Activated naive CD4-positive, alpha-beta T cell treated with anti-CD3 and anti-CD28 coated beads for 36 hours (primary cell): ENCODE measurements at regions not wholly inside any gene's neighbourhood (a gene's known extent, or its start where the extent isn't known, plus 50 kb on each side); places are given as distances from the start of the nearest gene placed in this dataset.

Source experiments
- CTCF ChIA-PET: fragments of 350-600 bp; sonication (Branson Sonifier 250); formaldehyde crosslinking; loops from one replicate; lab custom pipeline; 2021; ENCODE audit warnings: antibody characterized with exemption; lab: Charles Lee
- DNase-seq: peaks from one replicate; pipeline ENCODE4 v3.0.0-alpha.2; 2020
- H3K27ac Mint-ChIP-seq: one replicate; pipeline ENCODE4 v1.8.0; 2021; ENCODE audit warnings: mild to moderate bottlenecking, mixed read lengths
- H3K27me3 Mint-ChIP-seq: one replicate; pipeline ENCODE4 v1.8.0; 2021; ENCODE audit warnings: low read depth, mixed read lengths
- H3K36me3 Mint-ChIP-seq: one replicate; pipeline ENCODE4 v1.8.0; 2021; ENCODE audit warnings: low read depth, mixed read lengths
- H3K4me1 Mint-ChIP-seq: one replicate; pipeline ENCODE4 v1.8.0; 2021; ENCODE audit warnings: low read depth, mixed read lengths
- H3K4me3 Mint-ChIP-seq: one replicate; pipeline ENCODE4 v1.8.0; 2021; ENCODE audit warnings: mild to moderate bottlenecking, moderate library complexity, mixed read lengths
- H3K9me3 Mint-ChIP-seq: one replicate; pipeline ENCODE4 v1.8.0; 2021; ENCODE audit warnings: mixed read lengths
- intact Hi-C: fragments of 100-400 bp; cut with micrococcal nuclease; formaldehyde crosslinking; loops from one replicate; pipeline ENCODE4 v1.15.1; 2023

DNA sequence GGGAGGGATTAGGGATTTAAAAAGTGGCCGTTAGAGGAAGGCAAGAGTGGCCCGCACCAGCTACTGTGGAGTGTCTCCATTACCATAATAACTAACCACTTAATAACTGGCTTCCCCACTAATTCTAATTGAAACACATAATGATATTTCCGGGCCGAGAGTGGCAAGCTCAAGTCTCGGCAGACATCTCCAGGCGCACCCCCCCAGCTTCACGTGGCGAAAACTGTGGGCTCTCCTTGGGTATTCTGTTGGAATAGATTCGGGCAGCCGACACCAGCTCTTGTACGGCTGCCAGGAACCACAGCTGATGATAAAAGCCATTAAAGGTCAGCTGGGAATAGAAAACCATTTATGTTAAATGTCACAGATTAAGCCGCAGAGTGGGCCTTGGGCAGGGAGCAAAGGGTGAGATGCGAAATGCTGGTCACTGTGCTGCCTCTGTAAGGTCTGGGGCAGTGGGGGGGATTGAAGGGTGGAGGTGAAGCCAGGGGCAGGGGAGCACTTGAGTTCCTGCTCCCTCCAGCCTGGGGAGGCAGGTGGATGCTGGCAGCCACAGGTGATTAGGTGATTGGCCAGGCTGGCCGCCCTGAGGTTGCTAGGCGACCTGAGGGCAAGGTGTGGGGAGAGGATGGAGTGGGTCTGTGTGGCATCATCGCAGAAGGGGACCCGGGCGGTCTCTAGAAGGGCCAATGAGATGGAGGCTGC lies 115.6 kb upstream of the SDK2 start:
- no peaks in the 10 kb centered on the region for H3K36me3 Mint-ChIP-seq
- no peak overlapping the region for H3K27ac Mint-ChIP-seq
- CTCF ChIA-PET: no interaction called here
- DNase-seq: no peak
- no peaks in the 10 kb centered on the region for H3K9me3 Mint-ChIP-seq
- intact Hi-C loops: no loop called here
- no peak overlapping the region for H3K4me3 Mint-ChIP-seq
- no peaks in the 10 kb centered on the region for H3K27me3 Mint-ChIP-seq
- peaks cover 17% of the 10 kb centered on the region for H3K4me1 Mint-ChIP-seq

GRCh38 chr17:73760439-73760758 lies 116.2 kb upstream of the SDK2 start:
- no peak overlapping the region for H3K27ac Mint-ChIP-seq
- CTCF ChIA-PET: no interaction called here
- H3K36me3 Mint-ChIP-seq: no peaks in the 10 kb centered on the region
- H3K4me1 Mint-ChIP-seq: peaks cover 17% of the 10 kb centered on the region
- no peaks in the 10 kb centered on the region for H3K9me3 Mint-ChIP-seq
- intact Hi-C loops: no loop called here
- DNase-seq: no peak
- no peaks in the 10 kb centered on the region for H3K27me3 Mint-ChIP-seq
- no peak overlapping the region for H3K4me3 Mint-ChIP-seq

- CTCF ChIA-PET: no interaction called here
These were observed 121.7 kb upstream of the SDK2 start for GRCh38 chr17:73765824-73766563.

DNA sequence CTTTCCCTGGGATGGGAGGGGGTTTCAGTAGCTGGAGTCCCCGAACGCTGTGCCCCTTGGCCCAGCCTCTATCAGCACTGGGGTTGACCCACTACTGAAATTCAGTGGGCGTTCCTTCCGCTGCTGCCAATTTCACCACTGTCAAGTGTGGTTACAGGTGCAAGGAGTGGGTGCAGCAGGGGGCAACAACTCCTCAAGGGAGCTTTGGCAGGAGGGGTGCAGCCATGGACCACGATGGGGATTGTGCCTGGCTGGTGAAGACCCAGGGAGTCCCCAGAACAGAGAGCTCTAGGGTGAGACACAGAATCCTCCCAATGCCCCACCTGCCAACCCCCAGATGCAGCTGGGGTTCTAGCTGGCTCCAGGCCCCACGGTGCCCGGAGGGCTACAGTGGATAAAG lies 123.5 kb upstream of the SDK2 start:
- Mint-ChIP-seq H3K9me3 (no peaks in the 10 kb centered on the region), H3K27ac (no peak overlapping the region), H3K27me3 (no peaks in the 10 kb centered on the region), H3K4me1 (no peaks in the 10 kb centered on the region), H3K36me3 (no peaks in the 10 kb centered on the region), H3K4me3 (no peak overlapping the region)
- CTCF ChIA-PET: no interaction called here
- intact Hi-C loops: no loop called here
- DNase-seq: no peak

More at GRCh38 chr17:73765824-73766563, 121.7 kb upstream of the SDK2 start:
- H3K36me3 Mint-ChIP-seq: no peaks in the 10 kb centered on the region
- intact Hi-C loops: no loop called here
- H3K27me3 Mint-ChIP-seq: no peaks in the 10 kb centered on the region
- no peak for DNase-seq
- no peaks in the 10 kb centered on the region for H3K9me3 Mint-ChIP-seq
- no peaks in the 10 kb centered on the region for H3K4me1 Mint-ChIP-seq
- no peak overlapping the region for H3K4me3 Mint-ChIP-seq
- no peak overlapping the region for H3K27ac Mint-ChIP-seq

DNA sequence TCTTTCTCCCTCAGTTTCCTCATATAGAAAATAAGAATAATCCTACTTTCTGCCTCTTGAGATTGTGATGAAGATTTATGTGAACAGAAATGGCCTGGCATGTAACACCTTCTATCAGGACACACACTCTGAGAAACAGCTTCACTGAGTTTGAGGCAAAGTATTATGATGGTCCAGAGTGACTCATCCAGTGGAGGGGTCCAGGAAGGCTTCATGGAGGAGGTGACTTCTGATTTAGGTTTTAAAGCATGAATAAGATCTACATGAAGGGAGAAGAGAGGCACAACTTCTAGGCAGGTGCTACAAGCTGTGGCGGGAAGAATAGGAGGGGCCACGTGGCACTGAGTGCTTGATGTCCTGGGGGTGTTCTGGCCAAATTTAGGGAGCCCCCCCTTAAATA lies 124.4 kb upstream of the SDK2 start:
- H3K4me1 Mint-ChIP-seq: no peaks in the 10 kb centered on the region
- H3K9me3 Mint-ChIP-seq: no peaks in the 10 kb centered on the region
- H3K4me3 Mint-ChIP-seq: no peak overlapping the region
- H3K36me3 Mint-ChIP-seq: no peaks in the 10 kb centered on the region
- intact Hi-C loops: no loop called here
- no peaks in the 10 kb centered on the region for H3K27me3 Mint-ChIP-seq
- DNase-seq: no peak
- no peak overlapping the region for H3K27ac Mint-ChIP-seq
- CTCF ChIA-PET: no interaction called here

GRCh38 chr17:73769479-73769878 lies 125.2 kb upstream of the SDK2 start:
- Mint-ChIP-seq H3K9me3 (no peaks in the 10 kb centered on the region), H3K4me1 (no peaks in the 10 kb centered on the region), H3K27ac (no peak overlapping the region), H3K36me3 (no peaks in the 10 kb centered on the region), H3K27me3 (no peaks in the 10 kb centered on the region), H3K4me3 (no peak overlapping the region)
- DNase-seq: no peak
- CTCF ChIA-PET: no interaction called here
- intact Hi-C loops: no loop called here

DNA sequence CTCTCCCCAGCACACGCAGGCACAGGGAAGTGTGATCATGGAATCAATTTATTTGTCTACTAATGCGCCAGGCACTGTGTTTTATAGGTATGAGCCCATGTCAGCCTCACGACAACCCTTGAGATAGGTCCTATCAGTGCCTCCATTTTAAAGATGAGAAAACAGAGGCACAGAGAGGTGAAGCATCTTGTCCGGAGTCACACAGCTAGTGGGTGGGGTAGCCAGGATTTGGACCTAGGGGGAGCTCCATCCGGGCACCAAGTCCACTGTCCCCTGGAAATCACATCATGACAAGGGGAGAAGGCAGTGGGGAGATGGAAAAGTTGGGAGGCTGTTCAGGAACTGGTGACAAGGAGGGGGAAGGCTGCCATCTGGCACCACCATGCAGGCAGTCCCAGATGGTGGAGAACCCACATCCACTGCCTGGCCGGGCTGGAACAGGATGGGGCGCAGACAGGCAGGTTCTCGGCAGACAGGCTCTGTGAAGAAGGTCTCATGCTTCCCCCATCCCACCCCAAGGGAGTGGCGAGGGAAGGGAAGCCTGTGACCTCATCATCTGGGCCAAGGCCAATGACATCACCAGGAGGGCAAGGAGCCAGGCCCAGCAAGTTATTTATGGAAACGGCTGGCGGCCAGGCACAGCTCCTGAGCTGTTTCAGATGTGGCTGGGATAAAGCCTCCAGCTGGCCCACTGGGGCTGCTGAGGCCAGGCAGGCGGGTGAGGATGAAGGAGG lies 126.0 kb upstream of the SDK2 start:
- CTCF ChIA-PET: no interaction called here
- H3K27me3 Mint-ChIP-seq: no peaks in the 10 kb centered on the region
- intact Hi-C loops: no loop called here
- no peaks in the 10 kb centered on the region for H3K4me1 Mint-ChIP-seq
- H3K9me3 Mint-ChIP-seq: no peaks in the 10 kb centered on the region
- DNase-seq: no peak
- H3K36me3 Mint-ChIP-seq: no peaks in the 10 kb centered on the region
- no peak overlapping the region for H3K27ac Mint-ChIP-seq
- no peak overlapping the region for H3K4me3 Mint-ChIP-seq

- H3K4me1 Mint-ChIP-seq: no peaks in the 10 kb centered on the region
- no peaks in the 10 kb centered on the region for H3K27me3 Mint-ChIP-seq
- no peaks in the 10 kb centered on the region for H3K9me3 Mint-ChIP-seq
- H3K36me3 Mint-ChIP-seq: no peaks in the 10 kb centered on the region
- H3K4me3 Mint-ChIP-seq: no peak overlapping the region
- no peak for DNase-seq
- CTCF ChIA-PET: no interaction called here
- intact Hi-C loops: no loop called here
- H3K27ac Mint-ChIP-seq: no peak overlapping the region
These were observed 126.6 kb upstream of the SDK2 start for GRCh38 chr17:73770849-73771229.

DNA sequence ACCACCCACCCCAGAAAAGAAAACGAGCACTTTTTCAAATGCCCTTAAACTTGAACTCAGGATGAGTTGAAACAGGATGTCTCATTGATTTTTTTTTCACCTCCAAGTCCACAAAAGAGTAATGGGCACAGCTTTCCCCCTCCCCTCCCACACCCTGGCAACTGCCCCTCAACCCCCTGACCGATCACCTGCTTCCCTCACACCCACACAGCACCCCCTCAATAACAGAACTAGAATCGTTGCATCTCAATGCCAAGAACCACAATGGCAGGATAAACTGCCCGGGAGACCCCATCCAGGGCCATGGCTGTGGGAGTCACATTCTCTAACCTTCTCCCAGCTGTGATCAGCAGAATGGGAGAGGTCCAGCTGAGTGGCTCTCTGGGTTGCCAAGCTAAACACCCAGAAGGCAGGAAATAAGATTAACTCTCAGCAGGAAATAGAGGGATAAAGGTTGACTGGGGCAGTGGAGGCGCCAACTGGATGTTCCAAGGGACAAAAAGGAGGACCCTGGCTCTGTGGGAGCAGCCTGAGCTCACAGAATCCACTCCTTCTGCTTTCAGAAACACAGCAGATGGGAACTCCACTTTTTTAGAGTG lies 128.0 kb upstream of the SDK2 start:
- no peak overlapping the region for H3K4me3 Mint-ChIP-seq
- no peaks in the 10 kb centered on the region for H3K4me1 Mint-ChIP-seq
- H3K36me3 Mint-ChIP-seq: no peaks in the 10 kb centered on the region
- intact Hi-C loops: no loop called here
- no peak for DNase-seq
- H3K27me3 Mint-ChIP-seq: no peaks in the 10 kb centered on the region
- no peaks in the 10 kb centered on the region for H3K9me3 Mint-ChIP-seq
- no peak overlapping the region for H3K27ac Mint-ChIP-seq
- CTCF ChIA-PET: interaction anchor here (0.8 kb wide), 1 partner anchor 226 kb away, joined by 3 read pairs; no protein-coding TSS in a partner anchor

GRCh38 chr17:73773702-73774101 lies 129.5 kb upstream of the SDK2 start:
- DNase-seq: no peak
- no peaks in the 10 kb centered on the region for H3K9me3 Mint-ChIP-seq
- H3K4me3 Mint-ChIP-seq: no peak overlapping the region
- intact Hi-C loops: no loop called here
- CTCF ChIA-PET: no interaction called here
- H3K4me1 Mint-ChIP-seq: no peaks in the 10 kb centered on the region
- H3K27ac Mint-ChIP-seq: no peak overlapping the region
- no peaks in the 10 kb centered on the region for H3K27me3 Mint-ChIP-seq
- H3K36me3 Mint-ChIP-seq: no peaks in the 10 kb centered on the region

GRCh38 chr17:73774852-73775251 lies 130.6 kb upstream of the SDK2 start:
- no peaks in the 10 kb centered on the region for H3K36me3 Mint-ChIP-seq
- no peak overlapping the region for H3K4me3 Mint-ChIP-seq
- no peaks in the 10 kb centered on the region for H3K27me3 Mint-ChIP-seq
- CTCF ChIA-PET: no interaction called here
- no peak overlapping the region for H3K27ac Mint-ChIP-seq
- intact Hi-C loops: no loop called here
- no peaks in the 10 kb centered on the region for H3K4me1 Mint-ChIP-seq
- no peaks in the 10 kb centered on the region for H3K9me3 Mint-ChIP-seq
- no peak for DNase-seq

- Mint-ChIP-seq H3K36me3 (no peaks in the 10 kb centered on the region), H3K27me3 (no peaks in the 10 kb centered on the region), H3K9me3 (no peaks in the 10 kb centered on the region), H3K27ac (no peak overlapping the region), H3K4me1 (no peaks in the 10 kb centered on the region), H3K4me3 (no peak overlapping the region)
- no peak for DNase-seq
- CTCF ChIA-PET: no interaction called here
- intact Hi-C loops: no loop called here
These were observed 132.3 kb upstream of the SDK2 start for GRCh38 chr17:73776351-73777130.
